Activated naive CD4-positive, alpha-beta T cell treated with anti-CD3 and anti-CD28 coated beads, Interleukin-2, amount 50 U/mL, for 72 hours (primary cell): ENCODE measurements at regions not wholly inside any gene's neighbourhood (a gene's known extent, or its start where the extent isn't known, plus 50 kb on each side); places are given as distances from the start of the nearest gene placed in this dataset.

Source experiments
- ATAC-seq, 2 donors: fragments of 150-1000 bp; cut with Tn5 transposase; 2 replicates each; pipeline ENCODE4 v1.10.0; 2021; ENCODE audit warnings: mild to moderate bottlenecking in 2 of 2, moderate library complexity in 2 of 2
- DNase-seq, 2 donors: peaks; one replicate each; pipeline ENCODE4 v3.0.0; 2021 to 2022; ENCODE audit warnings: low spot score in 2 of 2
- H3K27ac Mint-ChIP-seq, 2 donors: one replicate each; pipeline ENCODE4 v1.8.0; 2022; ENCODE audit warnings: mild to moderate bottlenecking in 2 of 2, mixed read lengths in 2 of 2
- H3K36me3 Mint-ChIP-seq, 2 donors: one replicate each; pipeline ENCODE4 v1.8.0; 2022; ENCODE audit warnings: mixed read lengths in 2 of 2
- H3K9me3 Mint-ChIP-seq, 2 donors: one replicate each; pipeline ENCODE4 v1.8.0; 2022; ENCODE audit warnings: mixed read lengths in 2 of 2

- no peak for ATAC-seq
- Mint-ChIP-seq H3K36me3 (no peaks in the 10 kb centered on the region), H3K27ac (no peak overlapping the region), H3K9me3 (no peaks in the 10 kb centered on the region)
- DNase-seq: no peak
Observed at GRCh38 chr5:50995285-50995942, 329.0 kb downstream of the PARP8 start.

DNA sequence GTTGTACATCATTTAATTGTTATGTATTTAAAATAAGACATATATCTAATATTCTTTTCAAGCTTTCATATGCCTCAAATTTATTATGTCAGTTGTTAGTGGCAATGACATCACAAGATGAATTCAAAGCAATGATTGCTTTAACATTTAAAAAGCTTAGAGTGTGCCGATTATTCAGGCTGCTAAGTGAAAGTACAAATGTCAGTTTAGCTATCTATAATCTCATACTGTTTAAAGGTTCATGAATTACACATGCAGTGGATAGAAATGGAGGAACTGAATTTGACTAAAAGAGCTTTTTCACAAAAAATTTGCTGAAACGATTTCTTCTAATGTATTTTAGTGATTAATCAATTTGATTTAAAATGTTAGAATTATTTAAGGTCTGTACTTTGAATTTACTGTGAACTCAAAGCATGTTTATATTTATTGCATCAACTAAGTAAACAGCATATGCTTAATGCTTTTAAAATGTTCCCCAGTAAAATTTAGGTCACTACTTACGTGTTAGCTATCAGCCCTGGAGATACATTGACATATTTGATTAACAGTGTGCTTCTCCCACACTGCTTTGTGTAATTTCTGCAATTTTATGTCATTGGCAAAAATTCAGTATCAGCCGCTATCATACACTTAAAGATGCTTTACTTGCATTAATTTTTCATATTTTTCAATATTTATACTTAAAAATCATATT lies 334.9 kb downstream of the PARP8 start:
- peaks cover 0 to 3% of the 10 kb centered on the region in 2 donors for H3K9me3 Mint-ChIP-seq
- H3K36me3 Mint-ChIP-seq: no peaks in the 10 kb centered on the region
- H3K27ac Mint-ChIP-seq: no peak overlapping the region
- DNase-seq: no peak
- ATAC-seq: no peak

GRCh38 chr5:51002368-51002767 lies 335.9 kb downstream of the PARP8 start:
- ATAC-seq: no peak
- Mint-ChIP-seq H3K36me3 (no peaks in the 10 kb centered on the region), H3K27ac (no peak overlapping the region), H3K9me3 (peaks cover 0 to 3% of the 10 kb centered on the region in 2 donors)
- no peak for DNase-seq

GRCh38 chr5:51013036-51013435 lies 346.6 kb downstream of the PARP8 start:
- no peak overlapping the region for H3K27ac Mint-ChIP-seq
- H3K9me3 Mint-ChIP-seq: no peaks in the 10 kb centered on the region

GRCh38 chr5:51018423-51018822 lies 352.0 kb downstream of the PARP8 start:
- Mint-ChIP-seq H3K9me3 (peaks cover 0 to 2% of the 10 kb centered on the region in 2 donors), H3K36me3 (no peaks in the 10 kb centered on the region), H3K27ac (no peak overlapping the region)
- ATAC-seq (no peak), DNase-seq (no peak)

More at GRCh38 chr5:51013036-51013435, 346.6 kb downstream of the PARP8 start:
- ATAC-seq: no peak
- H3K36me3 Mint-ChIP-seq: no peaks in the 10 kb centered on the region
- DNase-seq: no peak

GRCh38 chr5:51024263-51024662 lies 357.8 kb downstream of the PARP8 start:
- ATAC-seq (no peak), DNase-seq (no peak)
- H3K27ac Mint-ChIP-seq: no peak overlapping the region
- H3K9me3 Mint-ChIP-seq: peaks cover 15 to 18% of the 10 kb centered on the region in 2 donors
- no peaks in the 10 kb centered on the region for H3K36me3 Mint-ChIP-seq

- DNase-seq (no peak), ATAC-seq (no peak)
- Mint-ChIP-seq H3K27ac (no peak overlapping the region), H3K9me3 (peaks cover 15 to 18% of the 10 kb centered on the region in 2 donors), H3K36me3 (no peaks in the 10 kb centered on the region)
Observed at GRCh38 chr5:51027271-51027670, 356.0 kb upstream of the ISL1 start.

DNA sequence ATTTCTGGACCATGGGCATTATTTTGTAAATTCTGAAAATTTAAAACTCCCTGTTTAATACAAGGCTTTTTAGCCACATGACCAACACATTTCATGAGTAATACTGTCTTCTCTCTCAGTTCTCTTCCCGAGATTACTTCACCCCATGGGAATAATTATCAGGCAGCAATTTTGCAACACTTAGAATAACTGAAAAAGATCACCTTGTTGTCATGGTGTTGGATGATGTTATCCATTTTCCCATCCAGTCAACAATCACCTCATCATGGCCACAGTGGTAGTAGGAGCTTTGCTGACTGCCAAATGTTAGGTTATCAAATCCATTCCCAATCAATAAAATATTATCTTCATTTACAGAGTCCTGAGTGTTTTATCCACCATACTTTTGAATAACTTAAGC lies 354.9 kb upstream of the ISL1 start:
- H3K36me3 Mint-ChIP-seq: no peaks in the 10 kb centered on the region
- peaks cover 13 to 18% of the 10 kb centered on the region in 2 donors for H3K9me3 Mint-ChIP-seq
- DNase-seq: no peak
- no peak overlapping the region for H3K27ac Mint-ChIP-seq
- ATAC-seq: no peak

DNA sequence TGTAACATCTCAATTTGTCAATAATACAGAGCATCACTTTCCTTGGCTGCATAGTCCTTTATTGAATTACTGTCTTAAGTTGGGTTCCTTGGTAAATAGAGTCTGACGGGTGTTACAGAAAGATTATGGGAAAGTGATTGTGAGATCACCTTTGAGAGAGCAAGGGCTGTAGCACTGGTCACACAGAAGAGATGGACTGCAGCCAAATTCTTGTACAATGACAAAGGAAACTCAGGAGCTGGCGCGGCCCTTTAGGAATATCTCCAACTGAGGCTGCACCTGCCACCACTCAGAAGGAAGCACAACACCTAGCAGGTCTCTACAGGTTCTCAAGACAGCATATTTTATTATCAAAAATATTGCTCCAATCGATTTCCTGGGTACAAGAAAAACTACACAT lies 350.0 kb upstream of the ISL1 start:
- no peaks in the 10 kb centered on the region for H3K36me3 Mint-ChIP-seq
- H3K27ac Mint-ChIP-seq: no peak overlapping the region
- ATAC-seq: no peak
- no peaks in the 10 kb centered on the region for H3K9me3 Mint-ChIP-seq
- no peak for DNase-seq

- DNase-seq: no peak
- Mint-ChIP-seq H3K36me3 (no peaks in the 10 kb centered on the region), H3K27ac (no peak overlapping the region), H3K9me3 (no peaks in the 10 kb centered on the region)
- no peak for ATAC-seq
Observed at GRCh38 chr5:51034222-51034901, 348.9 kb upstream of the ISL1 start.

- Mint-ChIP-seq H3K27ac (no peak overlapping the region), H3K9me3 (no peaks in the 10 kb centered on the region), H3K36me3 (no peaks in the 10 kb centered on the region)
- no peak for ATAC-seq
- DNase-seq: no peak
Observed at GRCh38 chr5:51039424-51040329, 343.6 kb upstream of the ISL1 start.

GRCh38 chr5:51043745-51044144 lies 339.5 kb upstream of the ISL1 start:
- Mint-ChIP-seq H3K27ac (no peak overlapping the region), H3K36me3 (no peaks in the 10 kb centered on the region), H3K9me3 (no peaks in the 10 kb centered on the region)
- ATAC-seq (no peak), DNase-seq (no peak)

GRCh38 chr5:51047369-51047768 lies 335.9 kb upstream of the ISL1 start:
- Mint-ChIP-seq H3K9me3 (peaks cover 0 to 3% of the 10 kb centered on the region in 2 donors), H3K27ac (no peak overlapping the region), H3K36me3 (no peaks in the 10 kb centered on the region)
- no peak for ATAC-seq
- DNase-seq: no peak

DNA sequence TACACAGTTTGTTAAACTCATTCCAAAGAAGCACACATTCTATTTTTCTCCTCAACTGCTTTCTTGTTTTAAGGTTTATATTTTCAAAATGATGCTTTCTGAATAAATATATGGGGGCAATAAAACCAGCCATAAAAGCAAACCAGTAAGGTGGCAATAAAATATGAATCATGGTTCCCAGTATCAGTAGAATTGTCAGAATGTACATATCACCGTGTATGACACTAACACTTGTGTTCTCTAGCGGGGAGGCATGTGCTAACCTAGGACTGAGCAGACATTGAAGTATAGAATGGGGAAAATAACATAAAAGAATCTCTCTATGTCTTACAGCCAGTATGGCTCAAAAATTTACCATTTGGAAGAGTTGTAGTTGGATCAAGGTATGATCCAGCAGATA lies 329.9 kb upstream of the ISL1 start:
- H3K9me3 Mint-ChIP-seq: peaks cover 4 to 11% of the 10 kb centered on the region in 2 donors
- ATAC-seq (no peak), DNase-seq (no peak)
- no peak overlapping the region for H3K27ac Mint-ChIP-seq
- H3K36me3 Mint-ChIP-seq: no peaks in the 10 kb centered on the region

- DNase-seq (no peak), ATAC-seq (no peak)
- peaks cover 12 to 17% of the 10 kb centered on the region in 2 donors for H3K9me3 Mint-ChIP-seq
- peaks cover 0 to 6% of the 10 kb centered on the region in 2 donors for H3K36me3 Mint-ChIP-seq
- H3K27ac Mint-ChIP-seq: no peak overlapping the region
Observed at GRCh38 chr5:51060953-51061352, 322.3 kb upstream of the ISL1 start.

DNA sequence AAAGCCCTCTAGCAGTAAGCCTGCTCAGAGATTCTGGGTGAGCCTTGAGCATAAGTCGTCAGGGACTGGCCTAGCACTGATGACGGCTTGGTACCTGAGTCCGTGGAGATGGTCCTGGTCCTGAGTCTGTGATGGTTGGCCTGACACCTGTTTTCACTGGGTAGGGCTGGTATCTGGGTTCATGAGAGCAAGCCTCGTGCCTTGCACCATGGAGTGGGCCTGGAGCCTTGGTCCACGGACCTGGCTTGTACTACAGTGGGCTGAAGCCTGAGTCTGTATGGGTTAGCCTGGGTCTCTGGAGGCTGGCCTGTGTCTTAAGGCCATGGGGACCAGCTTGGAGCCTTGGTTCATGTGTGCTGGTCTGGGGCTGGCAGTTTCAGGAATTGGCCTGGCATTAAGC lies 310.3 kb upstream of the ISL1 start:
- DNase-seq: no peak
- Mint-ChIP-seq H3K36me3 (peaks cover 0 to 7% of the 10 kb centered on the region in 2 donors), H3K27ac (no peak overlapping the region)

GRCh38 chr5:51082741-51083140 lies 300.5 kb upstream of the ISL1 start:
- peaks cover 0 to 4% of the 10 kb centered on the region in 2 donors for H3K9me3 Mint-ChIP-seq
- DNase-seq (no peak), ATAC-seq (no peak)
- H3K36me3 Mint-ChIP-seq: no peaks in the 10 kb centered on the region
- H3K27ac Mint-ChIP-seq: no peak overlapping the region

More for the DNA sequence above, 310.3 kb upstream of the ISL1 start:
- H3K9me3 Mint-ChIP-seq: peaks cover 13 to 27% of the 10 kb centered on the region in 2 donors
- ATAC-seq: no peak
